ACC112 (cell line): ENCODE measurements at regions not wholly inside any gene's neighbourhood (a gene's known extent, or its start where the extent isn't known, plus 50 kb on each side); places are given as distances from the start of the nearest gene placed in this dataset.

Experiments
- H2AFZ ChIP-seq: fragments of 200-600 bp; sonication (generic); one replicate; pipeline ENCODE4 v1.6.0; 2017; ENCODE audit warnings: antibody characterized with exemption, low read length; ENCODE audit not compliant: unreplicated experiment
- H3K27ac ChIP-seq: fragments of 200-600 bp; sonication (generic); 2 replicates; pipeline ENCODE4 v1.5.1; 2014; ENCODE audit warnings: low read depth, mild to moderate bottlenecking, antibody characterized with exemption, low read length, moderate library complexity
- H3K27me3 ChIP-seq: fragments of 200-600 bp; sonication (generic); 2 replicates; pipeline ENCODE4 v1.6.1; 2014; ENCODE audit warnings: mild to moderate bottlenecking, antibody characterized with exemption, low read length, moderate library complexity, mixed read lengths; ENCODE audit not compliant: insufficient read depth
- H3K36me3 ChIP-seq: fragments of 200-600 bp; sonication (generic); 2 replicates; pipeline ENCODE4 v1.6.1; 2016; ENCODE audit warnings: mild to moderate bottlenecking, antibody characterized with exemption, low read length, moderate library complexity, mixed read lengths; ENCODE audit not compliant: insufficient read depth
- H3K4me1 ChIP-seq: fragments of 200-600 bp; sonication (generic); one replicate; pipeline ENCODE4 v1.6.1; 2016; ENCODE audit warnings: low read length, mixed read lengths; ENCODE audit not compliant: insufficient read depth, unreplicated experiment, control insufficient read depth
- H3K4me3 ChIP-seq: fragments of 200-600 bp; sonication (generic); 2 replicates; pipeline ENCODE4 v1.5.1; 2014; ENCODE audit warnings: mild to moderate bottlenecking, low read depth, low read length
- H3K79me2 ChIP-seq: fragments of 200-600 bp; sonication (generic); one replicate; pipeline ENCODE4 v1.6.0; 2016; ENCODE audit warnings: low read length; ENCODE audit not compliant: control insufficient read depth, unreplicated experiment, insufficient read depth

- Histone ChIP-seq H2AFZ (no peak overlapping the region), H3K27me3 (no peaks in the 10 kb centered on the region), H3K4me1 (peaks cover 6% of the 10 kb centered on the region), H3K27ac (no peak overlapping the region), H3K4me3 (no peak overlapping the region), H3K36me3 (no peaks in the 10 kb centered on the region), H3K79me2 (no peaks in the 10 kb centered on the region)
These were observed 136.9 kb upstream of the CDK6 start for GRCh38 chr7:92973293-92973731.

- Histone ChIP-seq H3K27me3 (no peaks in the 10 kb centered on the region), H3K4me1 (peaks cover 6% of the 10 kb centered on the region), H3K27ac (no peak overlapping the region), H3K36me3 (no peaks in the 10 kb centered on the region), H3K79me2 (no peaks in the 10 kb centered on the region), H3K4me3 (no peak overlapping the region), H2AFZ (no peak overlapping the region)
These were observed 136.1 kb upstream of the CDK6 start for GRCh38 chr7:92972441-92972840.

GRCh38 chr7:92969061-92969460, 132.7 kb upstream of the CDK6 start:
- no peak overlapping the region for H2AFZ ChIP-seq
- H3K4me3 ChIP-seq: no peak overlapping the region
- no peaks in the 10 kb centered on the region for H3K27me3 ChIP-seq
- peaks cover 4% of the 10 kb centered on the region for H3K4me1 ChIP-seq
- H3K79me2 ChIP-seq: no peaks in the 10 kb centered on the region
- no peaks in the 10 kb centered on the region for H3K36me3 ChIP-seq
- no peak overlapping the region for H3K27ac ChIP-seq

- H3K27me3 ChIP-seq: no peaks in the 10 kb centered on the region
- no peak overlapping the region for H2AFZ ChIP-seq
- no peaks in the 10 kb centered on the region for H3K4me1 ChIP-seq
- no peak overlapping the region for H3K4me3 ChIP-seq
- H3K36me3 ChIP-seq: no peaks in the 10 kb centered on the region
- H3K27ac ChIP-seq: no peak overlapping the region
- no peaks in the 10 kb centered on the region for H3K79me2 ChIP-seq
These were observed 132.1 kb upstream of the CDK6 start for GRCh38 chr7:92968502-92968901.

- Histone ChIP-seq H3K4me1 (no peaks in the 10 kb centered on the region), H3K36me3 (no peaks in the 10 kb centered on the region), H3K27me3 (no peaks in the 10 kb centered on the region)
These were observed 130.9 kb upstream of the CDK6 start for GRCh38 chr7:92967238-92967637.

GRCh38 chr7:92964141-92964540, 127.8 kb upstream of the CDK6 start:
- no peak overlapping the region for H2AFZ ChIP-seq
- H3K79me2 ChIP-seq: no peaks in the 10 kb centered on the region
- no peaks in the 10 kb centered on the region for H3K27me3 ChIP-seq
- H3K27ac ChIP-seq: no peak overlapping the region
- H3K36me3 ChIP-seq: no peaks in the 10 kb centered on the region
- H3K4me1 ChIP-seq: no peaks in the 10 kb centered on the region
- no peak overlapping the region for H3K4me3 ChIP-seq

More at GRCh38 chr7:92967238-92967637, 130.9 kb upstream of the CDK6 start:
- Histone ChIP-seq H2AFZ (no peak overlapping the region), H3K79me2 (no peaks in the 10 kb centered on the region), H3K4me3 (no peak overlapping the region), H3K27ac (no peak overlapping the region)

GRCh38 chr7:92963566-92963965, 127.2 kb upstream of the CDK6 start:
- Histone ChIP-seq H2AFZ (no peak overlapping the region), H3K27me3 (no peaks in the 10 kb centered on the region), H3K36me3 (no peaks in the 10 kb centered on the region), H3K27ac (no peak overlapping the region), H3K4me3 (no peak overlapping the region), H3K4me1 (no peaks in the 10 kb centered on the region), H3K79me2 (no peaks in the 10 kb centered on the region)

- no peaks in the 10 kb centered on the region for H3K79me2 ChIP-seq
- H3K4me3 ChIP-seq: no peak overlapping the region
- H2AFZ ChIP-seq: no peak overlapping the region
- no peaks in the 10 kb centered on the region for H3K27me3 ChIP-seq
- H3K36me3 ChIP-seq: no peaks in the 10 kb centered on the region
- no peaks in the 10 kb centered on the region for H3K4me1 ChIP-seq
- H3K27ac ChIP-seq: no peak overlapping the region
These were observed 125.6 kb upstream of the CDK6 start for GRCh38 chr7:92961961-92962360.

- no peak overlapping the region for H3K4me3 ChIP-seq
- no peak overlapping the region for H3K27ac ChIP-seq
- H3K4me1 ChIP-seq: no peaks in the 10 kb centered on the region
- no peaks in the 10 kb centered on the region for H3K79me2 ChIP-seq
- H2AFZ ChIP-seq: no peak overlapping the region
- no peaks in the 10 kb centered on the region for H3K36me3 ChIP-seq
- 0 out of 2 replicates have a peak, but pooled peaks cover 2% of the 10 kb centered on the region for H3K27me3 ChIP-seq
These were observed 120.2 kb upstream of the CDK6 start for GRCh38 chr7:92956575-92956974.

- no peak overlapping the region for H2AFZ ChIP-seq
- no peaks in the 10 kb centered on the region for H3K36me3 ChIP-seq
- H3K4me3 ChIP-seq: no peak overlapping the region
- 0 out of 2 replicates have a peak, but pooled peaks cover 2% of the 10 kb centered on the region for H3K27me3 ChIP-seq
- H3K27ac ChIP-seq: no peak overlapping the region
- H3K79me2 ChIP-seq: no peaks in the 10 kb centered on the region
- no peaks in the 10 kb centered on the region for H3K4me1 ChIP-seq
These were observed 118.7 kb upstream of the CDK6 start for GRCh38 chr7:92955081-92955480.

- H2AFZ ChIP-seq: no peak overlapping the region
- H3K36me3 ChIP-seq: no peaks in the 10 kb centered on the region
- no peaks in the 10 kb centered on the region for H3K79me2 ChIP-seq
- no peak overlapping the region for H3K27ac ChIP-seq
- no peaks in the 10 kb centered on the region for H3K4me1 ChIP-seq
- no peak overlapping the region for H3K4me3 ChIP-seq
- 0 out of 2 replicates have a peak, but pooled peaks cover 2% of the 10 kb centered on the region for H3K27me3 ChIP-seq
These were observed 117.3 kb upstream of the CDK6 start for GRCh38 chr7:92953657-92954056.
